HG02840 (cell line): ENCODE measurements at regions not wholly inside any gene's neighbourhood (a gene's known extent, or its start where the extent isn't known, plus 50 kb on each side); places are given as distances from the start of the nearest gene placed in this dataset.

Experiments
- ATAC-seq: cut with Tn5 transposase; IDR thresholded peaks from one replicate; pipeline ENCODE4 v1.9.1; 2021; ENCODE audit warnings: mild to moderate bottlenecking, moderate library complexity, moderate number of reproducible peaks; ENCODE audit not compliant: unreplicated experiment, low FRiP score

- no peak for ATAC-seq
These were observed 1170.2 kb upstream of the PRMT6 start for GRCh38 chr1:105886309-105886708.

- no peak for ATAC-seq
These were observed 1165.2 kb upstream of the PRMT6 start for GRCh38 chr1:105891308-105891707.

GRCh38 chr1:105894006-105894405 is 1162.5 kb upstream of the PRMT6 start:
- ATAC-seq = no peak

- no peak for ATAC-seq
These were observed 1146.7 kb upstream of the PRMT6 start for GRCh38 chr1:105909811-105910210.

- no peak for ATAC-seq
These were observed 1142.1 kb upstream of the PRMT6 start for GRCh38 chr1:105914403-105914802.

- ATAC-seq = no peak
These were observed 1121.7 kb upstream of the PRMT6 start for GRCh38 chr1:105934806-105935205.

GRCh38 chr1:105964879-105965278 is 1091.6 kb upstream of the PRMT6 start:
- no peak for ATAC-seq

GRCh38 chr1:105997516-105997915 is 1059.0 kb upstream of the PRMT6 start:
- ATAC-seq = no peak

GRCh38 chr1:106022312-106022902 is 1034.1 kb upstream of the PRMT6 start:
- ATAC-seq = no peak

GRCh38 chr1:106027871-106028270 is 1028.6 kb upstream of the PRMT6 start:
- ATAC-seq = no peak

GRCh38 chr1:106037526-106037925 is 1018.9 kb upstream of the PRMT6 start:
- ATAC-seq = no peak

GRCh38 chr1:106038260-106038659 is 1018.2 kb upstream of the PRMT6 start:
- ATAC-seq = no peak

- no peak for ATAC-seq
These were observed 1012.5 kb upstream of the PRMT6 start for GRCh38 chr1:106043971-106044370.

GRCh38 chr1:106047210-106047609 is 1009.3 kb upstream of the PRMT6 start:
- no peak for ATAC-seq

- ATAC-seq = no peak
These were observed 1006.9 kb upstream of the PRMT6 start for GRCh38 chr1:106049595-106049994.

GRCh38 chr1:106055855-106056254 is 1000.6 kb upstream of the PRMT6 start:
- no peak for ATAC-seq

- no peak for ATAC-seq
These were observed 994.6 kb upstream of the PRMT6 start for GRCh38 chr1:106061586-106062495.

GRCh38 chr1:106063510-106063909 is 993.0 kb upstream of the PRMT6 start:
- no peak for ATAC-seq

GRCh38 chr1:106072909-106073600 is 983.4 kb upstream of the PRMT6 start:
- ATAC-seq = no peak

GRCh38 chr1:106080608-106081325 is 975.7 kb upstream of the PRMT6 start:
- no peak for ATAC-seq

GRCh38 chr1:106111044-106111443 is 945.4 kb upstream of the PRMT6 start:
- ATAC-seq = no peak
